ENCODE measurements at regions not wholly inside any gene's neighbourhood (a gene's known extent, or its start where the extent isn't known, plus 50 kb on each side); places are given as distances from the start of the nearest gene placed in this dataset.

- ChIA-PET POLR2A (no interaction called here), CTCF (interaction anchor here (1.2 to 7.6 kb wide), 2 partner anchors 9 to 47 kb away, joined by 3 to 38 read pairs; no protein-coding TSS in a partner anchor)
- DNase-seq (ENCODE audit: low read depth in 1 of 2, low spot score in 1 of 2) (no peak), ATAC-seq (no peak), FAIRE-seq (no peak)
- Histone ChIP-seq H3K4me1 (no peaks in the 10 kb centered on the region), H3K4me2 (no peak overlapping the region), H3K4me3 (no peak overlapping the region), H3K27ac (no peak overlapping the region), H3K9me3 (no peaks in the 10 kb centered on the region)
- TF ChIP-seq EP300 (IDR thresholded peaks at IDR 0.05), result no peak
- TF ChIP-seq ELK1 (IDR thresholded peaks at IDR 0.05; ENCODE audit: low read depth, low read length), result no peak
- TF ChIP-seq SMC3 (IDR thresholded peaks at IDR 0.05), result no peak
- no peak for TF ChIP-seq CBX2 (IDR thresholded peaks at IDR 0.05; ENCODE audit: borderline replicate concordance, low read depth)
- TF ChIP-seq JUNB (IDR thresholded peaks at IDR 0.05), result no peak
- TF ChIP-seq EHF (CRISPR knock-in tag; IDR thresholded peaks at IDR 0.05), result no peak
- no peak for TF ChIP-seq JUN (IDR thresholded peaks at IDR 0.05)
- TF ChIP-seq MAZ (IDR thresholded peaks at IDR 0.05; ENCODE audit: borderline replicate concordance, low read depth, low read length), result no peak
- TF ChIP-seq, protein P1, sequence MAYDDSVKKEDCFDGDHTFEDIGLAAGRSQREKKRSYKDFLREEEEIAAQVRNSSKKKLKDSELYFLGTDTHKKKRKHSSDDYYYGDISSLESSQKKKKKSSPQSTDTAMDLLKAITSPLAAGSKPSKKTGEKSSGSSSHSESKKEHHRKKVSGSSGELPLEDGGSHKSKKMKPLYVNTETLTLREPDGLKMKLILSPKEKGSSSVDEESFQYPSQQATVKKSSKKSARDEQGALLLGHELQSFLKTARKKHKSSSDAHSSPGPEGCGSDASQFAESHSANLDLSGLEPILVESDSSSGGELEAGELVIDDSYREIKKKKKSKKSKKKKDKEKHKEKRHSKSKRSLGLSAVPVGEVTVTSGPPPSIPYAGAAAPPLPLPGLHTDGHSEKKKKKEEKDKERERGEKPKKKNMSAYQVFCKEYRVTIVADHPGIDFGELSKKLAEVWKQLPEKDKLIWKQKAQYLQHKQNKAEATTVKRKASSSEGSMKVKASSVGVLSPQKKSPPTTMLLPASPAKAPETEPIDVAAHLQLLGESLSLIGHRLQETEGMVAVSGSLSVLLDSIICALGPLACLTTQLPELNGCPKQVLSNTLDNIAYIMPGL (CRISPR knock-in tag; IDR thresholded peaks at IDR 0.05; ENCODE audit: borderline replicate concordance), result no peak
- TF ChIP-seq POLR2A (IDR thresholded peaks at IDR 0.05; ENCODE audit: low read length), result no peak
- TF ChIP-seq, protein P2, sequence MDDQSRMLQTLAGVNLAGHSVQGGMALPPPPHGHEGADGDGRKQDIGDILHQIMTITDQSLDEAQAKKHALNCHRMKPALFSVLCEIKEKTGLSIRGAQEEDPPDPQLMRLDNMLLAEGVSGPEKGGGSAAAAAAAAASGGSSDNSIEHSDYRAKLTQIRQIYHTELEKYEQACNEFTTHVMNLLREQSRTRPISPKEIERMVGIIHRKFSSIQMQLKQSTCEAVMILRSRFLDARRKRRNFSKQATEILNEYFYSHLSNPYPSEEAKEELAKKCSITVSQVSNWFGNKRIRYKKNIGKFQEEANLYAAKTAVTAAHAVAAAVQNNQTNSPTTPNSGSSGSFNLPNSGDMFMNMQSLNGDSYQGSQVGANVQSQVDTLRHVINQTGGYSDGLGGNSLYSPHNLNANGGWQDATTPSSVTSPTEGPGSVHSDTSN (IDR thresholded peaks at IDR 0.05), result no peak
- WGBS (ENCODE audit: missing lambda C conversion rate), result 72% methylated on average over 12 of the region's 12 CpGs
Measured at GRCh38 chr15:98565566-98565965, 82.8 kb upstream of the IGF1R start.

GRCh38 chr15:98567951-98568350 lies 80.4 kb upstream of the IGF1R start:
- ChIA-PET CTCF (interaction anchor here (0.7 to 7.6 kb wide), 20 partner anchors 12 to 533 kb away, joined by 3 to 38 read pairs (median 3); no protein-coding TSS in a partner anchor), POLR2A (no interaction called here)
- no peak for TF ChIP-seq ZNF302 (CRISPR knock-in tag; IDR thresholded peaks at IDR 0.05)
- TF ChIP-seq, protein P3, sequence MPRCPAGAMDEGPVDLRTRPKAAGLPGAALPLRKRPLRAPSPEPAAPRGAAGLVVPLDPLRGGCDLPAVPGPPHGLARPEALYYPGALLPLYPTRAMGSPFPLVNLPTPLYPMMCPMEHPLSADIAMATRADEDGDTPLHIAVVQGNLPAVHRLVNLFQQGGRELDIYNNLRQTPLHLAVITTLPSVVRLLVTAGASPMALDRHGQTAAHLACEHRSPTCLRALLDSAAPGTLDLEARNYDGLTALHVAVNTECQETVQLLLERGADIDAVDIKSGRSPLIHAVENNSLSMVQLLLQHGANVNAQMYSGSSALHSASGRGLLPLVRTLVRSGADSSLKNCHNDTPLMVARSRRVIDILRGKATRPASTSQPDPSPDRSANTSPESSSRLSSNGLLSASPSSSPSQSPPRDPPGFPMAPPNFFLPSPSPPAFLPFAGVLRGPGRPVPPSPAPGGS (IDR thresholded peaks at IDR 0.05), result no peak
- TF ChIP-seq RNF2 (IDR thresholded peaks at IDR 0.05; ENCODE audit: borderline replicate concordance, low read depth), result no peak
- TF ChIP-seq RAD21 (conservative IDR thresholded peaks at IDR 0.05 in 1 of 2, IDR thresholded peaks at IDR 0.05 in 1 of 2), result no peak
- TF ChIP-seq EHMT2 (IDR thresholded peaks at IDR 0.05; ENCODE audit: low read depth), result no peak
- TF ChIP-seq, protein P4, sequence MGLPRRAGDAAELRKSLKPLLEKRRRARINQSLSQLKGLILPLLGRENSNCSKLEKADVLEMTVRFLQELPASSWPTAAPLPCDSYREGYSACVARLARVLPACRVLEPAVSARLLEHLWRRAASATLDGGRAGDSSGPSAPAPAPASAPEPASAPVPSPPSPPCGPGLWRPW (IDR thresholded peaks at IDR 0.05), result no peak
- TF ChIP-seq ZC3H11A (IDR thresholded peaks at IDR 0.05), result no peak
- no peak for TF ChIP-seq HOXA7 (CRISPR knock-in tag; IDR thresholded peaks at IDR 0.05)
- TF ChIP-seq, protein P5, sequence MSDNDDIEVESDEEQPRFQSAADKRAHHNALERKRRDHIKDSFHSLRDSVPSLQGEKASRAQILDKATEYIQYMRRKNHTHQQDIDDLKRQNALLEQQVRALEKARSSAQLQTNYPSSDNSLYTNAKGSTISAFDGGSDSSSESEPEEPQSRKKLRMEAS (IDR thresholded peaks at IDR 0.05), result no peak
- TF ChIP-seq POLR2A (IDR thresholded peaks at IDR 0.05; ENCODE audit: low read length), result no peak
- ATAC-seq (peak; percentile 52 to 62; a peak in 3 of 6 replicates), FAIRE-seq (no peak), DNase-seq (ENCODE audit: low read depth in 1 of 2, low spot score in 1 of 2) (no peak)
- H3K9me3 ChIP-seq, result no peaks in the 10 kb centered on the region
- WGBS (ENCODE audit: missing lambda C conversion rate), result 34% methylated on average over 7 of the region's 7 CpGs
- H3K4me3 ChIP-seq, result no peak overlapping the region
- no peak overlapping the region for H3K4me2 ChIP-seq
- H3K27ac ChIP-seq, result no peak overlapping the region
- no peaks in the 10 kb centered on the region for H3K4me1 ChIP-seq

Measured in A549 (cell line).